ENCODE measurements at regions not wholly inside any gene's neighbourhood (a gene's known extent, or its start where the extent isn't known, plus 50 kb on each side); places are given as distances from the start of the nearest gene placed in this dataset.

GRCh38 chr5:8226148-8226547 lies 357.2 kb downstream of the MTRR start:
- intact Hi-C loops (cut with DNase I): no loop called here
- Histone ChIP-seq H3K4me3 (no peak overlapping the region), H3K27me3 (no peaks in the 10 kb centered on the region), H3K9me3 (peaks cover 0 to 28% (median 0%) of the 10 kb centered on the region in 11 donors), H3K27ac (no peak overlapping the region), H3K36me3 (no peaks in the 10 kb centered on the region), H3K4me1 (no peaks in the 10 kb centered on the region)
- 86 to 93% methylated on average over 3 of the region's 3 CpGs for WGBS, 2 donors
- DNase-seq (no peak), ATAC-seq (no peak)
- TF ChIP-seq, protein P1, sequence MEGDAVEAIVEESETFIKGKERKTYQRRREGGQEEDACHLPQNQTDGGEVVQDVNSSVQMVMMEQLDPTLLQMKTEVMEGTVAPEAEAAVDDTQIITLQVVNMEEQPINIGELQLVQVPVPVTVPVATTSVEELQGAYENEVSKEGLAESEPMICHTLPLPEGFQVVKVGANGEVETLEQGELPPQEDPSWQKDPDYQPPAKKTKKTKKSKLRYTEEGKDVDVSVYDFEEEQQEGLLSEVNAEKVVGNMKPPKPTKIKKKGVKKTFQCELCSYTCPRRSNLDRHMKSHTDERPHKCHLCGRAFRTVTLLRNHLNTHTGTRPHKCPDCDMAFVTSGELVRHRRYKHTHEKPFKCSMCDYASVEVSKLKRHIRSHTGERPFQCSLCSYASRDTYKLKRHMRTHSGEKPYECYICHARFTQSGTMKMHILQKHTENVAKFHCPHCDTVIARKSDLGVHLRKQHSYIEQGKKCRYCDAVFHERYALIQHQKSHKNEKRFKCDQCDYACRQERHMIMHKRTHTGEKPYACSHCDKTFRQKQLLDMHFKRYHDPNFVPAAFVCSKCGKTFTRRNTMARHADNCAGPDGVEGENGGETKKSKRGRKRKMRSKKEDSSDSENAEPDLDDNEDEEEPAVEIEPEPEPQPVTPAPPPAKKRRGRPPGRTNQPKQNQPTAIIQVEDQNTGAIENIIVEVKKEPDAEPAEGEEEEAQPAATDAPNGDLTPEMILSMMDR (IDR thresholded peaks at IDR 0.05): no peak

- no peak for ATAC-seq
- Histone ChIP-seq H3K27me3 (no peaks in the 10 kb centered on the region), H3K4me3 (no peak overlapping the region), H3K27ac (no peak overlapping the region), H3K9me3 (peaks cover 0 to 28% (median 0%) of the 10 kb centered on the region in 11 donors), H3K4me1 (no peaks in the 10 kb centered on the region), H3K36me3 (no peaks in the 10 kb centered on the region)
- TF ChIP-seq, protein P1 (IDR thresholded peaks at IDR 0.05): no peak
- intact Hi-C loops (cut with DNase I): no loop called here
- 74 to 86% methylated on average over 8 of the region's 8 CpGs for WGBS, 2 donors
- DNase-seq: no peak
Observed at GRCh38 chr5:8227112-8227511, 358.2 kb downstream of the MTRR start.

- Histone ChIP-seq H3K9me3 (peaks cover 0 to 18% (median 0%) of the 10 kb centered on the region in 11 donors), H3K27ac (no peak overlapping the region), H3K27me3 (no peaks in the 10 kb centered on the region), H3K36me3 (no peaks in the 10 kb centered on the region), H3K4me1 (no peaks in the 10 kb centered on the region), H3K4me3 (no peak overlapping the region)
- TF ChIP-seq, protein P1 (IDR thresholded peaks at IDR 0.05): no peak
- DNase-seq (no peak), ATAC-seq (no peak)
- WGBS, 2 donors: 76 to 81% methylated on average over 4 of the region's 4 CpGs
- intact Hi-C loops (cut with DNase I): no loop called here
Observed at GRCh38 chr5:8229551-8229950, 360.6 kb downstream of the MTRR start.

GRCh38 chr5:8230868-8231267 lies 361.9 kb downstream of the MTRR start:
- peaks cover 0 to 5% (median 0%) of the 10 kb centered on the region in 11 donors for H3K9me3 ChIP-seq
- WGBS, 2 donors: 37 to 48% methylated on average over 2 of the region's 2 CpGs
- intact Hi-C loops (cut with DNase I): no loop called here
- H3K4me1 ChIP-seq: no peaks in the 10 kb centered on the region
- no peaks in the 10 kb centered on the region for H3K27me3 ChIP-seq
- no peak for DNase-seq
- TF ChIP-seq, protein P1 (IDR thresholded peaks at IDR 0.05): no peak
- H3K27ac ChIP-seq: no peak overlapping the region
- no peak overlapping the region for H3K4me3 ChIP-seq
- H3K36me3 ChIP-seq: no peaks in the 10 kb centered on the region
- ATAC-seq: no peak

DNA sequence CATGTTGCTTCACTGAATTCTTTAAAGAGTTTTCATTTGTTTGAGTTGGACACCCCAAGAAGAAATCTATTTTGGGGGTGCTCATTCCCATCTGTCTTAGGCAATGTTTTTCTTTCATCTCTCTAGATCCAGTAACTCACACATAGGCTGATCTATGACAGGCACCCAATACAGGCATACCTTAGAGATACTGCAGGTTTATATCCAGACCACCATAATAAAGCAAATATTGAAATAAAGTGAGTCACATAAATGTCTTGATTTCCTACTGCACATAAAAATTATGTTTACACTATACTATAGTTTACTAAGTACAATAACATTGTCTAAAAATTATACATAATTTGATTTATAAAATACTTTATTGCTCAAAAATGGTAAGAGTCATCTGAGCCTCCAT lies 364.5 kb downstream of the MTRR start:
- ATAC-seq (no peak), DNase-seq (no peak)
- H3K9me3 ChIP-seq: no peaks in the 10 kb centered on the region
- no peak overlapping the region for H3K4me3 ChIP-seq
- no peaks in the 10 kb centered on the region for H3K36me3 ChIP-seq
- intact Hi-C loops (cut with DNase I): no loop called here
- H3K27ac ChIP-seq: no peak overlapping the region
- TF ChIP-seq, protein P1 (IDR thresholded peaks at IDR 0.05): no peak
- no peaks in the 10 kb centered on the region for H3K4me1 ChIP-seq
- H3K27me3 ChIP-seq: no peaks in the 10 kb centered on the region

Data from heart right ventricle (tissue), 16 donors.